ENCODE measurements at regions not wholly inside any gene's neighbourhood (a gene's known extent, or its start where the extent isn't known, plus 50 kb on each side); places are given as distances from the start of the nearest gene placed in this dataset.
"Not testable (repeated sequence)": the region's sequence is repeated elsewhere in the genome, so short reads cannot be mapped to it uniquely, and the experiment has no call there.

DNA sequence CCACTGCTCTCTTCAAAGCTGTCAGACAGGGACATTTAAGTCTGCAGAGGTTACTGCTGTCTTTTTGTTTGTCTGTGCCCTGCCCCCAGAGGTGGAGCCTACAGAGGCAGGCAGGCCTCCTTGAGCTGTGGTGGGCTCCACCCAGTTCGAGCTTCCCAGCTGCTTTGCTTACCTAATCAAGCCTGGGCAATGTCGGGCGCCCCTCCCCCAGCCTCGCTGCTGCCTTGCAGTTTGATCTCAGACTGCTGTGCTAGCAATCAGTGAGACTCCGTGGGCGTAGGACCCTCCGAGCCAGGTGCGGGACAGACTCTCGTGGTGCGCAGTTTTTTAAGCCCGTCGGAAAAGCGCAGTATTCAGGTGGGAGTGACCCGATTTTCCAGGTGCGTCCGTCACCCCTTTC lies 99.5 kb downstream of the ARHGAP36 start:
- TF ChIP-seq, protein P1, sequence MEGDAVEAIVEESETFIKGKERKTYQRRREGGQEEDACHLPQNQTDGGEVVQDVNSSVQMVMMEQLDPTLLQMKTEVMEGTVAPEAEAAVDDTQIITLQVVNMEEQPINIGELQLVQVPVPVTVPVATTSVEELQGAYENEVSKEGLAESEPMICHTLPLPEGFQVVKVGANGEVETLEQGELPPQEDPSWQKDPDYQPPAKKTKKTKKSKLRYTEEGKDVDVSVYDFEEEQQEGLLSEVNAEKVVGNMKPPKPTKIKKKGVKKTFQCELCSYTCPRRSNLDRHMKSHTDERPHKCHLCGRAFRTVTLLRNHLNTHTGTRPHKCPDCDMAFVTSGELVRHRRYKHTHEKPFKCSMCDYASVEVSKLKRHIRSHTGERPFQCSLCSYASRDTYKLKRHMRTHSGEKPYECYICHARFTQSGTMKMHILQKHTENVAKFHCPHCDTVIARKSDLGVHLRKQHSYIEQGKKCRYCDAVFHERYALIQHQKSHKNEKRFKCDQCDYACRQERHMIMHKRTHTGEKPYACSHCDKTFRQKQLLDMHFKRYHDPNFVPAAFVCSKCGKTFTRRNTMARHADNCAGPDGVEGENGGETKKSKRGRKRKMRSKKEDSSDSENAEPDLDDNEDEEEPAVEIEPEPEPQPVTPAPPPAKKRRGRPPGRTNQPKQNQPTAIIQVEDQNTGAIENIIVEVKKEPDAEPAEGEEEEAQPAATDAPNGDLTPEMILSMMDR (conservative IDR thresholded peaks at IDR 0.05; ENCODE audit: low read depth in 2 of 2), result not testable (repeated sequence)
- not testable (repeated sequence) for TF ChIP-seq JUNB (IDR thresholded peaks at IDR 0.05; ENCODE audit: unreplicated experiment); CREB1 (CRISPR knock-in tag; IDR thresholded peaks at IDR 0.05; ENCODE audit: low read depth); ZNF462 (CRISPR knock-in tag; IDR thresholded peaks at IDR 0.05); EZH2phosphoT487 (IDR thresholded peaks at IDR 0.05; ENCODE audit: unreplicated experiment); EZH2 (IDR thresholded peaks at IDR 0.05; ENCODE audit: low read depth, unreplicated experiment); POLR2AphosphoS5 (IDR thresholded peaks at IDR 0.05; ENCODE audit: low read depth); NANOG (IDR thresholded peaks at IDR 0.05; ENCODE audit: borderline replicate concordance); ETS1 (IDR thresholded peaks at IDR 0.05); ZNF331 (CRISPR knock-in tag; IDR thresholded peaks at IDR 0.05; ENCODE audit: low read depth); STAT1 (IDR thresholded peaks at IDR 0.05; ENCODE audit: unreplicated experiment); ZNF114 (CRISPR knock-in tag; IDR thresholded peaks at IDR 0.05)
- TF ChIP-seq, protein P2, sequence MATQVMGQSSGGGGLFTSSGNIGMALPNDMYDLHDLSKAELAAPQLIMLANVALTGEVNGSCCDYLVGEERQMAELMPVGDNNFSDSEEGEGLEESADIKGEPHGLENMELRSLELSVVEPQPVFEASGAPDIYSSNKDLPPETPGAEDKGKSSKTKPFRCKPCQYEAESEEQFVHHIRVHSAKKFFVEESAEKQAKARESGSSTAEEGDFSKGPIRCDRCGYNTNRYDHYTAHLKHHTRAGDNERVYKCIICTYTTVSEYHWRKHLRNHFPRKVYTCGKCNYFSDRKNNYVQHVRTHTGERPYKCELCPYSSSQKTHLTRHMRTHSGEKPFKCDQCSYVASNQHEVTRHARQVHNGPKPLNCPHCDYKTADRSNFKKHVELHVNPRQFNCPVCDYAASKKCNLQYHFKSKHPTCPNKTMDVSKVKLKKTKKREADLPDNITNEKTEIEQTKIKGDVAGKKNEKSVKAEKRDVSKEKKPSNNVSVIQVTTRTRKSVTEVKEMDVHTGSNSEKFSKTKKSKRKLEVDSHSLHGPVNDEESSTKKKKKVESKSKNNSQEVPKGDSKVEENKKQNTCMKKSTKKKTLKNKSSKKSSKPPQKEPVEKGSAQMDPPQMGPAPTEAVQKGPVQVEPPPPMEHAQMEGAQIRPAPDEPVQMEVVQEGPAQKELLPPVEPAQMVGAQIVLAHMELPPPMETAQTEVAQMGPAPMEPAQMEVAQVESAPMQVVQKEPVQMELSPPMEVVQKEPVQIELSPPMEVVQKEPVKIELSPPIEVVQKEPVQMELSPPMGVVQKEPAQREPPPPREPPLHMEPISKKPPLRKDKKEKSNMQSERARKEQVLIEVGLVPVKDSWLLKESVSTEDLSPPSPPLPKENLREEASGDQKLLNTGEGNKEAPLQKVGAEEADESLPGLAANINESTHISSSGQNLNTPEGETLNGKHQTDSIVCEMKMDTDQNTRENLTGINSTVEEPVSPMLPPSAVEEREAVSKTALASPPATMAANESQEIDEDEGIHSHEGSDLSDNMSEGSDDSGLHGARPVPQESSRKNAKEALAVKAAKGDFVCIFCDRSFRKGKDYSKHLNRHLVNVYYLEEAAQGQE (IDR thresholded peaks at IDR 0.05; ENCODE audit: unreplicated experiment), result not testable (repeated sequence)

Measured in GM23338 (cell line).